Progenitor cell of endocrine pancreas (in vitro differentiated cells): ENCODE measurements at regions not wholly inside any gene's neighbourhood (a gene's known extent, or its start where the extent isn't known, plus 50 kb on each side); places are given as distances from the start of the nearest gene placed in this dataset.

Source experiments
- DNase-seq: peaks from one replicate; pipeline ENCODE4 v3.0.0; 2021; ENCODE audit warnings: low spot score; ENCODE audit not compliant: unreplicated experiment
- H3K27ac Mint-ChIP-seq: 2 replicates; pipeline ENCODE4 v1.8.0; 2021; ENCODE audit warnings: mild to moderate bottlenecking, moderate library complexity, mixed read lengths
- H3K27me3 Mint-ChIP-seq: 2 replicates; pipeline ENCODE4 v1.8.0; 2021; ENCODE audit warnings: mixed read lengths
- H3K36me3 Mint-ChIP-seq: 2 replicates; pipeline ENCODE4 v1.8.0; 2022; ENCODE audit warnings: mixed read lengths; ENCODE audit not compliant: insufficient read depth
- H3K4me1 Mint-ChIP-seq: 2 replicates; pipeline ENCODE4 v1.8.0; 2021; ENCODE audit warnings: low read depth, mixed read lengths
- H3K4me3 Mint-ChIP-seq: 2 replicates; pipeline ENCODE4 v1.8.0; 2021; ENCODE audit warnings: low read depth, mild to moderate bottlenecking, moderate library complexity, mixed read lengths
- H3K9me3 Mint-ChIP-seq: 2 replicates; pipeline ENCODE4 v1.8.0; 2021; ENCODE audit warnings: low read depth, mixed read lengths
- CTCF ChIP-seq: fragments of 200-600 bp; sonication (generic); IDR thresholded peaks from one replicate; pipeline ENCODE4 v1.5.0; 2021; ENCODE audit warnings: antibody characterized with exemption, mild to moderate bottlenecking; ENCODE audit not compliant: unreplicated experiment

- DNase-seq: no peak
- Mint-ChIP-seq H3K27ac (no peak overlapping the region), H3K4me3 (no peak overlapping the region), H3K4me1 (no peaks in the 10 kb centered on the region), H3K27me3 (peaks cover 20% of the 10 kb centered on the region), H3K9me3 (no peaks in the 10 kb centered on the region), H3K36me3 (no peaks in the 10 kb centered on the region)
- TF ChIP-seq CTCF: no peak
These were observed 166.5 kb downstream of the RMI1 start for GRCh38 chr9:84146893-84147710.

GRCh38 chr9:84151236-84151635, 170.6 kb downstream of the RMI1 start:
- Mint-ChIP-seq H3K4me3 (no peak overlapping the region), H3K36me3 (no peaks in the 10 kb centered on the region), H3K9me3 (no peaks in the 10 kb centered on the region), H3K27ac (no peak overlapping the region), H3K27me3 (peaks cover 3% of the 10 kb centered on the region), H3K4me1 (no peaks in the 10 kb centered on the region)
- DNase-seq: no peak
- TF ChIP-seq CTCF: no peak

- H3K27ac Mint-ChIP-seq: no peak overlapping the region
- DNase-seq: no peak
- peaks cover 3% of the 10 kb centered on the region for H3K27me3 Mint-ChIP-seq
- TF ChIP-seq CTCF: no peak
- no peaks in the 10 kb centered on the region for H3K36me3 Mint-ChIP-seq
- H3K4me1 Mint-ChIP-seq: no peaks in the 10 kb centered on the region
- H3K9me3 Mint-ChIP-seq: no peaks in the 10 kb centered on the region
- H3K4me3 Mint-ChIP-seq: no peak overlapping the region
These were observed 171.0 kb downstream of the RMI1 start for GRCh38 chr9:84151640-84152039.

GRCh38 chr9:84152204-84152603, 171.6 kb downstream of the RMI1 start:
- H3K9me3 Mint-ChIP-seq: no peaks in the 10 kb centered on the region
- H3K27ac Mint-ChIP-seq: no peak overlapping the region
- peaks cover 3% of the 10 kb centered on the region for H3K27me3 Mint-ChIP-seq
- TF ChIP-seq CTCF: no peak
- H3K4me3 Mint-ChIP-seq: no peak overlapping the region
- no peaks in the 10 kb centered on the region for H3K4me1 Mint-ChIP-seq
- H3K36me3 Mint-ChIP-seq: no peaks in the 10 kb centered on the region
- no peak for DNase-seq

GRCh38 chr9:84153885-84154284, 173.3 kb downstream of the RMI1 start:
- H3K9me3 Mint-ChIP-seq: no peaks in the 10 kb centered on the region
- DNase-seq: no peak
- no peaks in the 10 kb centered on the region for H3K4me1 Mint-ChIP-seq
- H3K4me3 Mint-ChIP-seq: no peak overlapping the region
- H3K27ac Mint-ChIP-seq: no peak overlapping the region
- peaks cover 3% of the 10 kb centered on the region for H3K27me3 Mint-ChIP-seq
- no peak for TF ChIP-seq CTCF
- no peaks in the 10 kb centered on the region for H3K36me3 Mint-ChIP-seq
